Stimulated activated memory B cell treated with anti-CD40 and anti-IgM and Interleukin-4, amounts not matched to agents 10 μg/mL and 1 μg/mL and 100 μg/mL, for 72 hours (primary cell): ENCODE measurements at regions not wholly inside any gene's neighbourhood (a gene's known extent, or its start where the extent isn't known, plus 50 kb on each side); places are given as distances from the start of the nearest gene placed in this dataset.

Experiments used
- ATAC-seq: fragments of 150-1000 bp; cut with Tn5 transposase; 2 replicates; pipeline ENCODE4 v1.10.0; 2021
- H3K27ac Mint-ChIP-seq: one replicate; pipeline ENCODE4 v1.8.0; 2022; ENCODE audit warnings: mild to moderate bottlenecking, mixed read lengths
- H3K27me3 Mint-ChIP-seq: one replicate; pipeline ENCODE4 v1.8.0; 2022; ENCODE audit warnings: mixed read lengths
- H3K36me3 Mint-ChIP-seq: one replicate; pipeline ENCODE4 v1.8.0; 2022; ENCODE audit warnings: mixed read lengths
- H3K4me1 Mint-ChIP-seq: one replicate; pipeline ENCODE4 v1.8.0; 2022; ENCODE audit warnings: mixed read lengths
- H3K4me3 Mint-ChIP-seq: one replicate; pipeline ENCODE4 v1.8.0; 2022; ENCODE audit warnings: mild to moderate bottlenecking, moderate library complexity, mixed read lengths
- H3K9me3 Mint-ChIP-seq: one replicate; pipeline ENCODE4 v1.8.0; 2022; ENCODE audit warnings: mixed read lengths

DNA sequence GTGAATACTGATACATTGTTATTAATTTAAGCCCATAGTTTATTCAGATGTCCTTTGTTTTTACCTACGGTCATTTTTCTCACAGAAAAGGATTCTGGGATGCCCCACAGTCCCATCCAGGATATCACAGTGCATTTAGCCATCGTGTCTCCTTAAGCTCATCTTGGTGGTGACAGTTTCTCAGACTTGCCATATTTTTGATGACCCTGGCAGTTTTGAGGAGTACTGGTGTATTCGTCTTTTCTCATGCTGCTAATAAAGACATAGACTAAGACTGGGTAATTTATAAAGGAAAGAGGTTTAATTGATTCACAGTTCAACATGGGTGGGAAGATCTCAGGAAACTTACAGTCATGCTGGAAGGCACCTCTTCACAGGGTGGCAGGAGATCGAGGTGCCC is 295.9 kb upstream of the CDH4 start:
- Mint-ChIP-seq H3K27ac (no peak overlapping the region), H3K27me3 (no peaks in the 10 kb centered on the region), H3K4me3 (no peak overlapping the region), H3K4me1 (no peaks in the 10 kb centered on the region), H3K36me3 (no peaks in the 10 kb centered on the region), H3K9me3 (peaks cover 3% of the 10 kb centered on the region)
- ATAC-seq: no peak

GRCh38 chr20:60957621-60958020 is 294.4 kb upstream of the CDH4 start:
- Mint-ChIP-seq H3K4me3 (no peak overlapping the region), H3K27ac (no peak overlapping the region), H3K36me3 (no peaks in the 10 kb centered on the region), H3K27me3 (no peaks in the 10 kb centered on the region), H3K9me3 (peaks cover 3% of the 10 kb centered on the region), H3K4me1 (no peaks in the 10 kb centered on the region)
- no peak for ATAC-seq

DNA sequence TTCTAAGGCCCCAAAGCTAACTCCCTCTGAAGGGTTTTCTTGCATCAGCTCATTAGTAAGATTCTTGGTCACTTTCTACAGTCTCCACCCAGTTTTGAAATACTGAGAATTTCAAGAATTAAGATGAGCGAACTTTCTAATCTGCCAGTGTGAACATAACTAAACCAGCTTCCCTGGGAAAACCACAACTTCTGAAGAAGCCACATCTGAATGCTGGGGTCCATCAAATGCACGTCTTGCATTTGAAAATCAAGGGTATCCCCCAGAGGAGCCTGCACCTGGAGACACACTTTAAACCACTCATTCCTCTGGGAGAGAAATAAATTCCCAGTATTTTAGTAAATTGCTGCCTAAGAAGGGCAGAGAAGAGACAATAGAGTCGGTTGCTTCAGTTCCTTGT is 292.1 kb upstream of the CDH4 start:
- no peaks in the 10 kb centered on the region for H3K27me3 Mint-ChIP-seq
- no peaks in the 10 kb centered on the region for H3K36me3 Mint-ChIP-seq
- no peak for ATAC-seq
- no peak overlapping the region for H3K4me3 Mint-ChIP-seq
- H3K4me1 Mint-ChIP-seq: no peaks in the 10 kb centered on the region
- H3K27ac Mint-ChIP-seq: no peak overlapping the region
- H3K9me3 Mint-ChIP-seq: peaks cover 3% of the 10 kb centered on the region

GRCh38 chr20:60960500-60960899 is 291.6 kb upstream of the CDH4 start:
- Mint-ChIP-seq H3K36me3 (no peaks in the 10 kb centered on the region), H3K4me3 (no peak overlapping the region), H3K27me3 (no peaks in the 10 kb centered on the region), H3K4me1 (no peaks in the 10 kb centered on the region), H3K9me3 (peaks cover 3% of the 10 kb centered on the region), H3K27ac (no peak overlapping the region)
- ATAC-seq: no peak

DNA sequence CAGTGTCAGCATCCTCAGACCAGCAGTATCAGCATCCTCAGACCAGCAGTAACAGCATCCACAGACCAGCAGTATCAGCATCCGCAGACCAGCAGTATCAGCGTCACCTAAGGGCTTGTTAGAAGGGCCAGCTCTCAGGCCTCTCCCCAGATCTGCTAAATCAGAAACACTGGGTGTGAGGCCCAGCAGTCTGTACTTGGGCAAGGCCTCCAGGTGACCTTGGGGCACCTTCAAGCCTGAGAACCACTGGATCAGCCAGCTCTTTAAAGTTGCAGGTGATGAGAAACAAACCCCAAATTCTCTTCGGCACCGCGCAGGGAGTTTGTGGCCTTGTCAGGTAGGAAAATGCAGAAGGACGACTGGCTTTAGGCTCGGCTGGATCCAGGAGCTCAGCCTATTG is 290.5 kb upstream of the CDH4 start:
- H3K9me3 Mint-ChIP-seq: peaks cover 5% of the 10 kb centered on the region
- H3K27ac Mint-ChIP-seq: no peak overlapping the region
- ATAC-seq: no peak
- no peaks in the 10 kb centered on the region for H3K27me3 Mint-ChIP-seq
- no peak overlapping the region for H3K4me3 Mint-ChIP-seq
- no peaks in the 10 kb centered on the region for H3K4me1 Mint-ChIP-seq
- no peaks in the 10 kb centered on the region for H3K36me3 Mint-ChIP-seq

DNA sequence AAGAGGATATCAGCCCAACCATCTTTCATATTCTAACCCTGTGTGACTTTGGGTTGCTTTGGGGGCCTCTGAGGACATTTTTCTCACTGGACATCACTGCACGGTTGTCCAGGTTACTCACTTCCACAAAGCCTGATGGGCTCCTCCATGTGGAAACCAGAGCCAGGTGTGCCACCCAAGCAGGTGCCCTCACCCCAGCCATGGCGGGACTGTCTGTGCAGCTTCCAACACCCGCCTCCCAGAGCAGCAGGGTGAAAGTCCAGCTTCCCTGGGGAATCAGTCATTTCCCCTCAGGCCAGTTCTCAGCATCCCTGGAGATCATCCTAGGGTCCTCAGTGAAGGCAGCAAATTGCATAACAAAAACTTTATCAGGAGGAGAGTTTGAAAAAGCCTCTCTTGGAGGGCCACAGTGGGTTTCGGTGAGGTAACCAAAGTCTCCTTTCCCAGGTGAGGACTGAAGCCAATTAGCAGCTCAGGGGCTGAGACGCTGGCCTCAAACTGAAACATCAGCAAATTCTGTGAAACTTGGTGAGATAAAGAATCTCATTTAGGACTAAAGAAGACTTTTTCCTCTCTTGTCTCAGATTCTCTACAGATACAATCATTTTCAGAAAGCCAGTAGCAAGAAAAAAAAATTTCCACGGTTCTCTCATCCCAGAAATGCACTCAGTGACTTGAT is 289.6 kb upstream of the CDH4 start:
- Mint-ChIP-seq H3K9me3 (peaks cover 5% of the 10 kb centered on the region), H3K4me3 (no peak overlapping the region), H3K27ac (no peak overlapping the region), H3K4me1 (no peaks in the 10 kb centered on the region), H3K27me3 (no peaks in the 10 kb centered on the region), H3K36me3 (no peaks in the 10 kb centered on the region)
- ATAC-seq: no peak

- Mint-ChIP-seq H3K4me3 (no peak overlapping the region), H3K27ac (no peak overlapping the region)
Measured at GRCh38 chr20:60963146-60963545, 288.9 kb upstream of the CDH4 start.

GRCh38 chr20:60964911-60965310 is 287.1 kb upstream of the CDH4 start:
- H3K4me1 Mint-ChIP-seq: no peaks in the 10 kb centered on the region
- peaks cover 5% of the 10 kb centered on the region for H3K9me3 Mint-ChIP-seq
- H3K4me3 Mint-ChIP-seq: no peak overlapping the region
- H3K27ac Mint-ChIP-seq: no peak overlapping the region
- ATAC-seq: no peak
- no peaks in the 10 kb centered on the region for H3K36me3 Mint-ChIP-seq
- no peaks in the 10 kb centered on the region for H3K27me3 Mint-ChIP-seq

More at GRCh38 chr20:60963146-60963545, 288.9 kb upstream of the CDH4 start:
- no peaks in the 10 kb centered on the region for H3K27me3 Mint-ChIP-seq
- H3K4me1 Mint-ChIP-seq: no peaks in the 10 kb centered on the region
- no peak for ATAC-seq
- H3K9me3 Mint-ChIP-seq: peaks cover 5% of the 10 kb centered on the region
- H3K36me3 Mint-ChIP-seq: no peaks in the 10 kb centered on the region

DNA sequence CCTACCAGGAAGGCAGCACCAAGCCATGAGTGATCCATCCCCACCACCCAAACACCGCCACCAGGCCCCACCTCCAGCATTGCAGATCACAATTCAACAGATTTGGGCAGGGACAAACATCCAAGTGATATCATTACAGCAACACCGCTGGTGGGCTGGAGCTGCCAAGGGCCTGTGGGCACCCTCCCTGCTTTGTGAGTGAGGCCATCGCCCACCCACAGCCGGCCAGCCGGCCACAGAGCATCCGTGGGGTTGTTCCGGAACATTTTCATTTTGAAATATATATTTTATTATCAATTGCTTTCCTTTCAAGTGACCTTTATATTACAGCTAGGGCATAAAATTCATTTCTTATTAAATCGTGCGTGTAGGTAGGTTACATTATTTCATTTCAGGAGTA is 286.0 kb upstream of the CDH4 start:
- H3K27ac Mint-ChIP-seq: no peak overlapping the region
- peaks cover 2% of the 10 kb centered on the region for H3K9me3 Mint-ChIP-seq
- no peak for ATAC-seq
- H3K36me3 Mint-ChIP-seq: no peaks in the 10 kb centered on the region
- no peaks in the 10 kb centered on the region for H3K27me3 Mint-ChIP-seq
- H3K4me1 Mint-ChIP-seq: no peaks in the 10 kb centered on the region
- no peak overlapping the region for H3K4me3 Mint-ChIP-seq

- peaks cover 2% of the 10 kb centered on the region for H3K9me3 Mint-ChIP-seq
- no peaks in the 10 kb centered on the region for H3K4me1 Mint-ChIP-seq
- H3K4me3 Mint-ChIP-seq: no peak overlapping the region
- no peak overlapping the region for H3K27ac Mint-ChIP-seq
- ATAC-seq: no peak
- no peaks in the 10 kb centered on the region for H3K27me3 Mint-ChIP-seq
- H3K36me3 Mint-ChIP-seq: no peaks in the 10 kb centered on the region
Measured at GRCh38 chr20:60966766-60967165, 285.3 kb upstream of the CDH4 start.

GRCh38 chr20:60967431-60968316 is 284.4 kb upstream of the CDH4 start:
- Mint-ChIP-seq H3K9me3 (peaks cover 2% of the 10 kb centered on the region), H3K4me3 (no peak overlapping the region), H3K36me3 (no peaks in the 10 kb centered on the region), H3K4me1 (no peaks in the 10 kb centered on the region), H3K27ac (no peak overlapping the region), H3K27me3 (no peaks in the 10 kb centered on the region)
- no peak for ATAC-seq

DNA sequence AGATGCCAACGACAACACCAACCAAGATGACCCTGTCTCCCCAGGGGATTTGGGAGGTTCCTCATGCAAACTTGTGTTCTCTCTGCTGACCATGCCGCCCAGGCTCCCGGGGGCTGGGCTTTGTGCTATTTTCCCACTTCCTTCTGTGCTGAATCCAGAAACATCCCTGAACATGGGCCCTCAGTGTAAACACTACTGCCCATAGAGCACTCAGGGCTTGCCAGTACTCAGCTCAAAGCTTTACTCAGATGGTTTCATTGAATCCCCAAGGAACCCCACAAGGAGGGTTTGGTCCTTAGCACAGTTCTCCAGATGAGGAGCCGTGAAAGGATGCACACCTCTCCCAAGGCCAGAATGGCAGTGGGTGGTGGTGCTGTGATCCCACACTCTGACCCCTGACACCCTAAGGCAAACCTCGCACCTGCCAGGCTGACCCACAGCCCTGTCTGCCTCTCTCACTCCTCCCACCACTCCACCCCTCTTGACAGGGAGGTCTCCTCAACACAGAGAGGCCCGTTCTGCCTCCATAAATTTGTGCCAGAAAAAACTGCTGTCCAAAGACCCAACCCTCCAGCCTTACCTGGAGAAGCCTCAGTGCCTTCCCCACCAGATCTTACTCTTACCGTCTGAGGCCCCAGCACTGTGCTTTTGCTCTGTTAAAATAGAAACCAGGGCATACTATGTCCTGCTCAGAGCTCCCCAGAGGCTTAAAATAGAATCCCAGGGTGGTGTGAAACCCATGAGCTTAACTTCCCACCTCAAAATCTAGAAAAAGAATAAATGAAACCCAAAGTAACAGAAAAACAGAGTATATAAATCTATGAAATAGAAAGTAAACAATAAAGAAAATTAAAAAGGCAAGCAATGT is 283.0 kb upstream of the CDH4 start:
- H3K27me3 Mint-ChIP-seq: no peaks in the 10 kb centered on the region
- H3K27ac Mint-ChIP-seq: no peak overlapping the region
- no peak overlapping the region for H3K4me3 Mint-ChIP-seq
- no peaks in the 10 kb centered on the region for H3K4me1 Mint-ChIP-seq
- H3K36me3 Mint-ChIP-seq: no peaks in the 10 kb centered on the region
- no peak for ATAC-seq
- peaks cover 2% of the 10 kb centered on the region for H3K9me3 Mint-ChIP-seq

GRCh38 chr20:60970601-60971000 is 281.5 kb upstream of the CDH4 start:
- Mint-ChIP-seq H3K36me3 (no peaks in the 10 kb centered on the region), H3K27ac (no peak overlapping the region), H3K4me3 (no peak overlapping the region), H3K27me3 (no peaks in the 10 kb centered on the region), H3K9me3 (peaks cover 2% of the 10 kb centered on the region), H3K4me1 (no peaks in the 10 kb centered on the region)
- ATAC-seq: no peak

GRCh38 chr20:60974022-60974421 is 278.0 kb upstream of the CDH4 start:
- no peak for ATAC-seq
- peaks cover 3% of the 10 kb centered on the region for H3K9me3 Mint-ChIP-seq
- no peak overlapping the region for H3K27ac Mint-ChIP-seq
- no peaks in the 10 kb centered on the region for H3K36me3 Mint-ChIP-seq
- no peak overlapping the region for H3K4me3 Mint-ChIP-seq
- H3K4me1 Mint-ChIP-seq: no peaks in the 10 kb centered on the region
- no peaks in the 10 kb centered on the region for H3K27me3 Mint-ChIP-seq

- Mint-ChIP-seq H3K4me3 (no peak overlapping the region), H3K36me3 (no peaks in the 10 kb centered on the region), H3K9me3 (peaks cover 7% of the 10 kb centered on the region), H3K27ac (no peak overlapping the region), H3K27me3 (no peaks in the 10 kb centered on the region), H3K4me1 (no peaks in the 10 kb centered on the region)
- ATAC-seq: no peak
Measured at GRCh38 chr20:60974441-60974945, 277.6 kb upstream of the CDH4 start.
